H1 (cell line): ENCODE measurements at regions not wholly inside any gene's neighbourhood (a gene's known extent, or its start where the extent isn't known, plus 50 kb on each side); places are given as distances from the start of the nearest gene placed in this dataset.

ENCODE experiments used
- ASH2L ChIP-seq: fragments of 200-600, 300-600 bp; sonication (generic); IDR thresholded peaks from one replicate; pipeline ENCODE4 v1.7.1; 2017; ENCODE audit warnings: low read length
- EP300 ChIP-seq, 2 experiments: IDR thresholded peaks; 1 replicate in 1 of 2; 2 replicates in 1 of 2; pipeline ENCODE4 v1.6.1; 2011 to 2012; ENCODE audit warnings: low read depth in 2 of 2, low read length in 2 of 2, mild to moderate bottlenecking in 2 of 2, borderline replicate concordance in 1 of 2, inconsistent platforms in 1 of 2, moderate library complexity in 1 of 2
- EZH2 ChIP-seq: fragments of 200-600 bp; sonication (generic); IDR thresholded peaks from 2 replicates; pipeline ENCODE4 v1.7.1; 2012; ENCODE audit warnings: low read depth, mild to moderate bottlenecking, moderate library complexity, low read length, inconsistent platforms; ENCODE audit not compliant: severe bottlenecking
- HDAC6 ChIP-seq: IDR thresholded peaks from one replicate; pipeline ENCODE4 v1.7.1; 2012; ENCODE audit warnings: low read depth, mild to moderate bottlenecking, inconsistent platforms, low read length, moderate library complexity
- MAX ChIP-seq: IDR thresholded peaks from 2 replicates; pipeline ENCODE4 v1.6.1; 2012; ENCODE audit warnings: inconsistent platforms
- POLR2AphosphoS5 ChIP-seq: IDR thresholded peaks from 2 replicates; pipeline ENCODE4 v1.6.1; 2011; ENCODE audit warnings: low read depth, low read length

- TF ChIP-seq EZH2 (no peak), HDAC6 (no peak), ASH2L (no peak), EP300 (IDR thresholded peaks at IDR 0.05; ENCODE audit: borderline replicate concordance in 1 of 2, low read depth in 2 of 2, low read length in 2 of 2) (no peak), POLR2AphosphoS5 (no peak), MAX (no peak)
Observed at GRCh38 chr1:190809312-190809711, 331.6 kb upstream of the BRINP3 start.
